Right ventricle myocardium inferior (tissue), 1 donor: ENCODE measurements at regions not wholly inside any gene's neighbourhood (a gene's known extent, or its start where the extent isn't known, plus 50 kb on each side); places are given as distances from the start of the nearest gene placed in this dataset.

Experiments
- ATAC-seq: fragments of 200-7000 bp; cut with Tn5 transposase; one replicate; pipeline ENCODE4 v1.9.1; 2020; ENCODE audit warnings: mild to moderate bottlenecking, moderate library complexity
- DNase-seq: peaks from one replicate; pipeline ENCODE4 v3.0.0; 2021; ENCODE audit errors: missing footprints
- intact Hi-C: fragments of 100-400 bp; cut with DNase I; formaldehyde crosslinking; loops from one replicate; pipeline ENCODE4 v1.11.0; 2022
- donor health status: DM: no; HTN: yes; CAD: no; lungs with severe emphysema.

DNA sequence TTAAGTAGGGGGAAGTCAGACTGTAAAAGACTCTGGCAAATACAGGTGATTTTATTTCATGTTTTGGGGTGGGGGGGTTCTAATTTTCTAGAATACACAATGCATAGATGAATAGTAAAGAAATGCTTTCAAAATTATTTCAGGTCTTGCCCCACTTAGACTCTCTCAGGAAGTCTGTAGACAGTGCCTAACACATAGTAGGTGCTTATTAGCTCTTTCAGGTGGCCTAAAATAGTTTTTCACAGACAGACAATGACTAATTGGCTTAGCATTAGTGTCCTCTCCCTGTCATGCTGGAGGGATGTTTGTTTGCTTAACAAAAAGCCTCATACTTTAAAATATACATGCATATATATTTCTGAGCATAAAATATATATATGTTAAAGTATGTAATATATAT, 366.0 kb downstream of the SOX9 start:
- DNase-seq, result no peak
- intact Hi-C loops, result no loop called here

DNA sequence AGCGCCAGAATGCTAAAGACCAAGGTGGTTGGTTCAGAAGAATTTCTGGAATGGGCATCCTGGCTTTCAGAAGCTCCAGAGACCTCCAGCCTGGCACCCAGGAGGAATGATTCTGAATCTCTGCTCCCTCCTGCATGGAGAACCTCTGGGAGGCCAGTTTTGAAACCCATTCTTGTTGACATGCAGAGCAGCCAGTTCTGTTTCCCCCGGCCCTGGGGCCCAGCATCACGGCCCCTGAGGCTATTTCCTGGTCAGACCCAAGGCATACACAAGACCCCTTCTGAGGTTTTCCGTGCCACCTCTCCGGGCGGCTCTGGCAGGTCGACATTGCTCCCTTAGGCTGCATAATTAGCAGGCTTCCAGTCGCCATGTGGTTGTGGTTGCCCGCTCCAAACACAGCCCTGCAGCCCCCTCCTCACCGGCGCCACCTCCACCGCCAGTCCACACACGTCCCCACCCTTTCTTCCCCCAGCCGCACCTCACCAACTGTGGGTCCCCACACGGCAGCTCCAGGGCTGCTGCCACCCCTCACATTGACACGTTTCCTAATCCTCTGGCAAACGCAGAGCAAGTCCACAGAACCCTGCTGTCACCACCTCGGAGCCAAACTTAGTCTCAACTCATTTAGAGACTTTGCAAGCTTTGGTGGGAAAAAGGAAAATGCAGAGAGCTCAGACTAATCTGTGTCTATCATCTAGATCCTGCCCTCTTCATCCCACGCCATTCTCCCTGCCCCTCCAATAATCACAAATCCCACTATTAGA, 367.1 kb downstream of the SOX9 start:
- DNase-seq, result no peak
- intact Hi-C loops, result no loop called here
- ATAC-seq, result no peak

More for the DNA sequence above, 366.0 kb downstream of the SOX9 start:
- no peak for ATAC-seq

DNA sequence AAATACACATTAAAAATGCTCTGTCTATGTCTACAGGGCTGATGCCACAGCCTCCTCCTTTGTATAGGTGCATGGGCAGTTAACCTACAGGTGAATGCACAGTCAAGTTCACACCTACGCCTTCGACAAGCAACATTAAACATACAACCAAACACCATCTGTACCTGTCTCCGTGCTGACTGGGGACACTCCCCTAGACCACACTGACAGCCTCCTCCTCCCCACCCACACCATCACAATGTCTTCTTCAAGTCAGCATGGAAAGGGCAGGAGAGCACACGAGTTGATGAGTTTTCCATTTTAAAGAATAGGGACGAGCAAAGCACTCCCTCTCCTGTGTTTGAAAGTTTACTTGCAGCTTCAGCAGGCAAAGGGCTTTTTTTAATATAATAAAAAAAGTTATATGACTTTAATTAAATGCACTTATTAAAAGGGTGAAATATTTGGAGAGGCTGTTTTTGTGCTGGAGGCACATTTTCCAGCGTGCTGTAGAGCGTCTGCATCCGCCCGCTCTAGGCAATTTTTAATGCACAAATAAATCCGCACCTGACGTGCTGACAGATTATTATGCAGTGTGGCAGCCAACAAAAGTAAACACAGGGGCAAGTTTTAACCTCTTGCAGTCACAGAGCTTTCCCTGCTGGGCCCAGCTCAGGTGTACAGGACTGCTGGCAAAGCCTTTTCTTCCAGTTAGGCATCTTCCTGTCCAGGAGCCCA, 367.9 kb downstream of the SOX9 start:
- no peak for ATAC-seq
- DNase-seq, result no peak
- intact Hi-C loops, result no loop called here

DNA sequence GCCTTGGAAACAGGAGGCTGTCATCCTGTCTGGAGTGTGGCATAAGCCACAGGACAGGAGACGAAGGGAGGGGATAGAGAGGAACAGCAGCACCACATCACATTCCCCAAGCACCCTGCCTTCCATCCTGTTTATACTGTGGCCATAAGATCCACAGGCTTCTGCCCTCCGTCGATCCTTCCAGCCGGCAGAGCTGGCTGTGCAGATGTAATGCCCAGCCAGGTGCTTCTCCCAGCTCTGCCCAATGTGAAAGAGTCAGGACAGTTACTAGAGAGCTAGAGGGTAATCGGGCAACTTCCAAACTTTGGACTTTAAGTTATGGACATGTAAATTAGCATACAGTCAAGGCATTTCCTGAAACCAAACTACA, 368.4 kb downstream of the SOX9 start:
- DNase-seq (no peak), ATAC-seq (no peak)
- intact Hi-C loops, result no loop called here

DNA sequence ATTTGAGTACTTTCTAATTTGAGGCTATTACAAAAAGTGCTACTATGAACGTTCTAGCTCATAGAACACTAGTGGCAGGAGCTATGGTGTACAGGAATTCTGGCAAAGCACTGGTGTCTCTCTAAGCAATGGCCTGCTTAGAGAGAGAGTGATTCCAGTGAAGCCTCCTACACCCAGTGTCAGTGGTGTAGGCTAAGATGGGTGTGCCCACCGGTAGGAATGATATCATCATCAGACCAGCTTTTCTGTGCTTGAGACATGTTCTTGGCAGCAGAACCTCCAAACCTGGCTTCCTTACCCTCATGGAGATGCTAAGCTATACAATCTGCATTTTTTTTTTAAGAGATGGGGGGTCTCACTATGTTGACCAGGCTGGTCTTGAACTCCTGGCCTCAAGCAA, 370.3 kb downstream of the SOX9 start:
- DNase-seq (no peak), ATAC-seq (no peak)
- intact Hi-C loops, result no loop called here

DNA sequence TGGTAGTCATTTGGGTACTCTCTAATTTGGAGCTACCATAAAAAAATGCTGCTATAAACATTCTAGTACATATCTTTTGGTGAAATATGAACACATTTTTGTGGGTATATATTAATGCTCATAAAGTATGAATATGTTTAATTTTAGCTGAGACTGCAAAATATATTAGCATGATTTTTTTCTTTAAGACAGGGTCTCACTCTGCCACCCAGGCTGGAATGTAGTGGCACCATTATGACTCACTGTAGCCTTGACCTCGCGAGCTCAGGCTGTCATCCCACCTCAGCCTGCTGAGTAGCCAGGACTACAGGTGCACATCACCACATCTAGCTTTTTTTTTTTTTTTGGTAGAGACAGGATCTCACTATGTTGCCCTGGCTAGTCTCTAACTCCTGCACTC, 371.7 kb downstream of the SOX9 start:
- DNase-seq (no peak), ATAC-seq (no peak)
- intact Hi-C loops, result no loop called here

DNA sequence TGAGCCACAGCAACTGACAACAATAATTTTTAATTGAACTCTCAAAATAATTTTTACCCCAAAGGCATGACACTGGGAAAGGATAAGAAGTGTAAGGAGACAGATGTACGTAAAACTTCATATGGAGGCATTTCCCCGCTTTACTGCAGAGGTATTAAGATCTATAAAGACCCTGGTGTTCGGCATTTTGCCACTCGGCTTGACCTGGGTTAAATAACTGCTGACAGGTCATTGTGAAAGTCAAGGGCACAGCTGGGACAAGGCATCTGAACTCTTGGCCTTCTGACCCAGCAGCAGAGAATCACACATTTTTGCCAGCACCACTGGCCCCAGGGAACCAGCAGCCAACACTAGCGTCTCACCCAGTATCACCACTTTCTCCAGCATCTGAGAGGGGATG, 372.1 kb downstream of the SOX9 start:
- intact Hi-C loops, result no loop called here
- ATAC-seq (no peak), DNase-seq (no peak)

DNA sequence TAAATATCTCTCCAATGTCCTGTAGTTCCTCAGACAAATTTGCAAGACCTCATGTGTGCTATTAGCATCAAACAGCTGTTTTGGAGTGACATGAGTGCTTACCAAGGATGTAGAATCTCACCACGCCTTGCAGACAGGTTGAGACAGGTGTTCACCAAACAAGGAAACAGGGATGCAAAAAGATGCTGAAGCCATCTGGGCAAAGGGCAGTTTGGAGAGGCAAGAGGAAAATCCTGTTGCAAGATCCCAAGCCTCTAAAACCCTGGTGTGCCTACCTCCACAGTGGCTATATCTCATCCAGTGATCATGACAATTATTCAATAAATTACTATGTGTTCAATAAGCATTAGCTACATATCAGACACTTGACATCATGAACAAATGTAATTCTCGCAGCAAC, 373.7 kb downstream of the SOX9 start:
- DNase-seq, result no peak
- intact Hi-C loops, result no loop called here
- ATAC-seq, result no peak

DNA sequence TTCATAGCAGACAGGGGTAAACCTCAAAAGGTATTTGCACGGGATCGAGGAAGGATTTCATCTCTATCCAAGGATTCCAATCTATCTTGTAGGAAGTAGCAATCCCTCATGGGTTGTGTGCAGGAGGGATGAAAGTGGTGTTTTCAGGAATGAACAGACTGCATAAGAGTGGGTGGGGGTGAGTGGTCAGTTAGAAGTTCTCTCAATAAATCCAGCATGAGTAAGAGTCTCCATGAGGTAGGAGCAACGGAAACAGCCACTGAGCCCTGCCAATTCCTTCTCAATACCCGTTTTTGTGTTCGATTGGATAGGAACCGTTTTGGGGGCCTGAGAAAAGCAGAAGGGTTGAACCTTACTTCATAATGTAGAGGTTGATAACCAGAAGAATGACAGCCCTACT, 375.6 kb downstream of the SOX9 start:
- intact Hi-C loops, result no loop called here
- DNase-seq, result no peak
- ATAC-seq, result no peak

DNA sequence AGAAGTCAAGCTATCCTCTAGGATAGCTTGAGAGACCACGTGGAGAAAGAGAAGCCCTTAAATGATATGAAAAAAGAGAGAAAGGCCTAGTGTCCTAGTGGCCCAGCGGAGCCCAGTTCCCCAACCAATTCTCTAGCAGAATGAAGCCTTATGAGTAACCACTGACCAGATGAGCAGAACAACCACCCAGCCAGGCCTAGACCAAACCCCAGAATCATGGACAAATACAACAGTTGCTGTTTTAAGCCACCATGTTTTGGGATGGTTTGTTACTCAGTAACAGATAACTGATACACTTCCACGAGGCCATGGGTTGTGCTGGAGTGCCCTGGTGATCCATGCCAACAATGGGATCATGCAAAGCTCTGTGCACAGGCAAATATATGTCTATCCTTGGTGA, 377.1 kb downstream of the SOX9 start:
- DNase-seq, result no peak
- intact Hi-C loops, result no loop called here
- no peak for ATAC-seq

DNA sequence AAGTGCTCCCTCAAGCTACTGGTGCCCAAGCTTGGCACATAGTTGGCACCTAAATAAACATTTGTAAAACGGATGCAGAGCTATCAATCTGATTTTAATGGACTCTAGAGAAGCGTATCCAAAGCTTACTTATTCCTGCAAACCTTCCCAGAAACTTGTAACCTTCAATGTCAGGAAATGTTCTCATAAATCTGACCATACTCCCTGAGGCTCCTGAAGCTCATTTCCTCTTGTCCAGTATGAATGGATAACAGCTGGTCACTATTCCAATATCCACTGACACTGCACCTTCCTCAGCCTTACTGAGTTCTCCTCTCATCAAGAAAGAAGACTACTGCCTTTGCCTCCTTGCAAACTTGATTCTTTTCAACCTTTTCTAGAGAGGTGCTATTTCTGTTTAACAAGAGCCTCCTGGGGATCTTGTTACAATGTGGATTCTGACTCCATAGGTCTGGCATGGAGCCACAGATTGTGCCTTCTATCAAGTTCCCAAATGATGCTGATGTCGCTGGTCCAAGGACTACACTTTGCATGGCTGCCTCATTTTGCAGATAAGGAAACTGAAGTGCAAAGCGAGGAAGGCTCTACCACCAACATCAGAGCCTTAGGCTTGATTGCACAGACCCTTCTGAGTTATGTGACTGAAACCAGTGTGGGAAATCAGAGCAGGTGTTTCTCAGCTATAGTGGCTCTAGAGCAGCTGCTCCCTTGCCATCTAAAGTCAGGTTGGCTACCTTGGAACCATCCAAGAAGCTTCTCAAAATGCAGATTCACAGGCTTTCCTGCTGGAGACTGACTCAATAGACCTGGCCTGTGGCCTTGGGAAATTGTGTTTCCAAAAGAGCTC, 377.8 kb downstream of the SOX9 start:
- ATAC-seq (no peak), DNase-seq (no peak)
- intact Hi-C loops, result no loop called here

DNA sequence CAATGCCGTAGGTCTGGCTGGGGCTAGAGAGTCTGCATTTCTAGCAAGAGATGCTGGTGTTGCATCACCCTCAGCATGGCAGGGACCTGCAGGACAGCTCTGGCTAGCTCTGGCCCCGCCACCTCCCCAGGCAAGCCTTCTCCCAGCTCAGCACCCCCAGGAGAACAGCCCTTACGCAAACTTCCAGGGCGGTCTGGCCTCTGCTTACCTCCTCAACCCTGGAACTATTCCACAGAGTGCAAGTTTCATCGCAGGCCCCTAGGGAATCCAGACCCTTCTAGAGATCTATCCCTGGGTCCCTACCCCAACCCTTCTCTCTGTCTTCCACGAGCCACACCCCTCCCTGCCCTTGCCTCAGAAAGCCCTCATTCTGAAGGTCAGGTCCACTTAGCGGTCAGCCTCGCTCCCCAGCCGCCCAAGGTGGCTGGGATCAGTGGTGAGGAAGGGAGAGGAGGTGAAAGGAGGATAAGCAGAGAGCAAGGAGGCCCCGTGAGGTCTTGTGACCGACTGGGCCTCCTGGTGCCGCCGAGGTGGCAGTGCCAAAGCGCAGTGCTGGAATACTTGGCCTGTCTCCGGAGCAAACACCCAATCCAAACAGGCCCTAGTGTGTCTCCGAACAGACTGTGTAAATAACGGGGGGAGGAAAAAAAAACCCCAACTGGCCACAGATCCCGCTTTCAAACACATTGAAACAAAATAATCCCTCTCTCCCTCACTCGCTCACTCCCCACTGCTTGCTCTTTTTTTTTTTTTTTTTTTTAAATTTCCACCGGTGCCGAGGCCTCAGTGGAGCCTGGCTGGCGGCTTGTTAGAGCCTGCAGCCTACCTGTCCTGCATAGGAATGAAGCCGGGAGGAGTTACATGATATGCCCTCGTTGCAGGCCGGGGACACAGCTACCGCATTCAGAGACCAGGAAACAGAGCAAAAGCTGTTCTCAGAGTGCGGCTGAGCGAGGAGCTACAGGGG, 380.9 kb downstream of the SOX9 start:
- no peak for ATAC-seq
- intact Hi-C loops, result no loop called here
- no peak for DNase-seq

DNA sequence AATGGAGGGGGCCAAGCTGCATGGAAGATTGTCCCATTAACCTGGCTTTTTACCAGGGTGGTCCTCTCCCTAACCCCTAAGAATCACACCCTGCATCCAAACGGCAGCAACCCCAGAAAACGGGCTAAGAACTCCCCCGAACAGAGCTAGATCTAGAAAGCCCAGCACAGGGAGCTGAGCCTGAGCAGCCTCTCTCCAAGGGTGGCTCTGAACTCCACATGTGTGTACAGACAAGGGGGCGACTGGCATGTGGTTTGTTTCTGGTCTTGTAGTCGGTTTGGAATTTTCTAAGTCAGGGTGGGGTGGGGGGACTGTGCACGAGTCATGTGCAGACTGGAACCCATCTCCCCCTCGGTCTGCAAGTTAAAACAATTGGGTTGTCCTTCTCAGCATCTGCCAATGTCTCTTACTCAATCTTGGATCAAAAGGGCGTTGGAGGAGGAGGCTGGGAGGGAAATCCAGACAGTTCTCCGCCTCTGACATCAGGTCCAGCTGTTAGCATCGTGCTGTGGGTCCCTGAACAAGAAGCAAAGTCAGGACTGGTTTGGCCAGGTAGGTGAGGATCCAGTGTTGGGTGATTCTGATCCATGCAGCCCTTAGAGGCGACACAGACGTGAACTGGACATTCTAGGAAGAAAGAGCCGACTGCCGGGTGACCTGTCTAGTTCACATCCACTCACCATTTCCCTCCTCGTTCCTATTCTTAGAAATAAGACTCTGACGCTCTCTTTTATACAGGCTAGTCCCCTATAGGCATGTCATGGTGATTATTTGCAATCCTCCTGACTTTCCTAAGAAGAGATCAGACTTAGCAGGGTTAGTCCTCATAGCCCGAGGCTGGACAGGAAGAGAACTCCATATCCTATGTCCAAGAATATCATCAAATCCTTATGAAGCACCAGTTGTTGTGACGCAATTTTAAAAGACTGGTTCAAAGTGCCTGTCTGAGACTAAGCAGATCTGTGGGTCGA, 381.8 kb downstream of the SOX9 start:
- no peak for DNase-seq
- intact Hi-C loops, result no loop called here
- peak; percentile 81 for ATAC-seq

DNA sequence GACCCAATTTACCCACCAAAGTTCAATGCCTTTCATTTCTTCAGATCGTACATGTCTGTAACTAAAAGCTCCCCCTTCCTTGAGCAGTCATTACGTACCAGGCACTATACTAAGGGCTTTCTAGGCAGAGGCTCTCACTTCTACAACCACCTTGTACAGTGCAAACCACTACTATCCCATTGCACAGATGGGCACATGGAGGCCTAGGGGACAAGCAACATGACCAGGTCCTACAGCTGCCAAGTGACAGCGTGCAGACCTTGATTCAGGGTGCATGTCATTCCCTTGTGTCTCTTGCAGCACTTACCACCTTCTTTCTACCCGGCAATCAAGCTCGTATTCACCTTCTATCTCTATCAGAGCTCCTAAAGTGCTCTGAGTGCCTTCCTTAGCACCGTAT, 382.7 kb downstream of the SOX9 start:
- DNase-seq (no peak), ATAC-seq (no peak)
- intact Hi-C loops, result no loop called here

DNA sequence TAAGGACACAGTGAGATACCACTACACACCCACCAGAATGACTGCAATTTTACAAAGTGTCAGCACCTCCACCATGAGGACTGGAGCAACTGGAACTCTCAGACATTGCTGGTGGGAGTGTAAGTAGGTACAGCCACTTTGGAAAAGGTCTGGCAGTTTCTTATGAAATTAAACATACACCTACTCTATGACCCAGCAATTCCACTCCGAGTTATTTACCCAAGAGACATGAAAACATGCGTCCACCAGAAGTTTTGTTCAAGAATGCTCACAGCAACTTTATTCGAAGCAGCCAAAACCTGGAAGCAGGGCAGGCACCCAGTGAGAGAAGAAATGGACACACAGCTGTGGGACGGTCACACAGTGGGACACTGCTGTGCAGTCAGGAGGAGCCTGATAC, 384.0 kb downstream of the SOX9 start:
- intact Hi-C loops, result no loop called here
- ATAC-seq (no peak), DNase-seq (no peak)

DNA sequence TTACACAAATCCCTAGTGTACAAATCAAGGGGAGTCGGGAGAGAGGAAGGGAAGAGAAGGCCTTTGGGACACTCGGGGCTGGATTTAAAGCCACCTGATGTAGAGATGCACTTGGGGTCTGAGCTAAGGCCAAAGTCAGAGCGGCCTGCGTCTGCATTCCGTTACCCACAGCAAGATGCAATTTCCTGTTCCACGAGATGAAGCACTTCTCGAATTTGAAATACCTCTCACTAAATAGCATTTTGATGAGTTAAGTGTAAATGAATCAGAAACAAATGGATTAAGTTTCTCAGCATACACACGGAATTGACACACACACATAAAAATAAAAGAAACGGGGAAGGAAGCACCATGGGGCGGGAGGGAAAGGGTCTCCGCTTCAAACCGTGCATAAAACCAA, 386.0 kb downstream of the SOX9 start:
- DNase-seq (no peak), ATAC-seq (no peak)
- intact Hi-C loops, result no loop called here

DNA sequence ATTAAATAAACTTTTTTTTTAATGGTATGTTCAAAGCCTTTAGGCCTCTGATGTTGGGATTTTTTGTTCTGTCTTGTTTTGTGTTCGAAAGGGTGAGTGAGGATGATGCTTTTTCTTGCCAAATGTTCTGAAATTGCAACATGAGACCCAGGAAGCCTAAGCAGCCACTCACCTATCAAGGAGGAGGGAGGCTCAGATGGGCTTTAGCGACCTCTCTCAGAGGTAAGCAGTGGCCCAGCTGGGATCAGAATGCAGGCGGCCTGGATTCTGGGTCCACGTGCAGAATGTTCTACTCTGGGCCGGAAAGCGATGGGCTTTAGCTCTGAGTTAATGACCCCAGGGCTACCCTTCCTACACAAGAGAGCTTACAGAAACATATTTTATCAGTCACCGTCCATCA, 386.6 kb downstream of the SOX9 start:
- DNase-seq, result no peak
- intact Hi-C loops, result no loop called here
- no peak for ATAC-seq
